K562 (cell line): ENCODE measurements at regions not wholly inside any gene's neighbourhood (a gene's known extent, or its start where the extent isn't known, plus 50 kb on each side); places are given as distances from the start of the nearest gene placed in this dataset.

Source experiments
- ATAC-seq: fragments of 200-7000 bp; cut with Tn5 transposase; 3 replicates; pipeline ENCODE4 v1.9.1; 2020; ENCODE audit warnings: moderate library complexity
- BruUV-seq: library from RNA; stranded (reverse); fragments of 400-500 nt; replicated peaks from 2 replicates; lab custom pipeline; 2021; lab: Mats Ljungman, UMichigan
- CTCF ChIA-PET: fragments of 300-600 bp; formaldehyde crosslinking; extraction: SDS; loops from one replicate; lab custom pipeline; 2021; ENCODE audit warnings: low intra/inter-chr PET ratio; lab: Yijun Ruan, JAX
- POLR2A ChIA-PET: fragments of 300-600, 350-650 bp; sonication (Branson Sonifier 250); formaldehyde crosslinking; extraction: SDS; loops from one replicate; lab custom pipeline; 2021; ENCODE audit warnings: antibody characterized with exemption, inconsistent platforms; lab: Yijun Ruan, JAX
- DNase-seq, 4 experiments: peaks; one replicate each; pipeline versions ENCODE4 v3.0.0 to v3.0.0-alpha.2; 2011 to 2018; ENCODE audit warnings: low spot score in 3 of 4, mixed read lengths in 3 of 4; ENCODE audit errors: extremely low read depth in 1 of 4
- FAIRE-seq: peaks from 2 replicates; lab custom pipeline; 2011; peaks lifted over from hg19 to GRCh38; lab: Jason Lieb, UNC
- H2AFZ ChIP-seq: 2 replicates; pipeline ENCODE4 v1.6.0; 2011; ENCODE audit warnings: low read depth, low read length, control low read depth, inconsistent platforms
- H3K27ac ChIP-seq: fragments of 200-600 bp; 3 replicates; pipeline ENCODE4 v1.8.0; 2011; ENCODE audit warnings: low read depth, mild to moderate bottlenecking, control low read depth, inconsistent platforms, low read length, moderate library complexity, mixed read lengths; ENCODE audit errors: extremely low read depth
- H3K27me3 ChIP-seq, 2 experiments: fragments of 300-600 bp in 1 of 2; 2 replicates in 1 of 2; 3 replicates in 1 of 2; pipeline versions ENCODE4 v1.6.0 to v1.8.0; 2011; ENCODE audit warnings: inconsistent platforms in 2 of 2, low read length in 2 of 2, mild to moderate bottlenecking in 1 of 2, mixed read lengths in 1 of 2, moderate library complexity in 1 of 2; ENCODE audit not compliant: control insufficient read depth in 2 of 2, insufficient read depth in 2 of 2
- H3K36me3 ChIP-seq: fragments of 300-600 bp; 3 replicates; pipeline ENCODE4 v1.8.0; 2011; ENCODE audit warnings: mild to moderate bottlenecking, low read length, inconsistent platforms; ENCODE audit not compliant: control insufficient read depth, insufficient read depth
- H3K4me1 ChIP-seq, 2 experiments: fragments of 200-600 bp in 1 of 2; replicated peaks in 1 of 2; 2 replicates in 1 of 2; 3 replicates in 1 of 2; pipeline versions ENCODE4 v1.5.1 to v1.8.0; 2011; ENCODE audit warnings: inconsistent platforms in 2 of 2, low read length in 2 of 2, mild to moderate bottlenecking in 1 of 2, mixed read lengths in 1 of 2, moderate library complexity in 1 of 2; ENCODE audit not compliant: control insufficient read depth in 2 of 2, insufficient read depth in 2 of 2
- H3K4me2 ChIP-seq: 2 replicates; pipeline ENCODE4 v1.6.1; 2011; ENCODE audit warnings: low read length, control low read depth, inconsistent platforms, mixed read lengths; ENCODE audit not compliant: insufficient read depth
- H3K4me3 ChIP-seq: fragments of 200-600 bp; sonication (generic), shearing (Covaris generic); 2 replicates; pipeline ENCODE4 v1.5.1; 2016; ENCODE audit warnings: control low read depth, inconsistent platforms
- H3K79me2 ChIP-seq: fragments of 200-600 bp; 3 replicates; pipeline ENCODE4 v1.8.0; 2011; ENCODE audit warnings: low read length, inconsistent platforms; ENCODE audit not compliant: control insufficient read depth, insufficient read depth
- H3K9ac ChIP-seq, 2 experiments: 2 replicates each; pipeline versions ENCODE4 v1.6.0 to v1.6.1; 2011; ENCODE audit warnings: low read depth in 2 of 2, low read length in 2 of 2, control low read depth in 1 of 2, inconsistent platforms in 1 of 2, mild to moderate bottlenecking in 1 of 2, mixed read lengths in 1 of 2; ENCODE audit not compliant: insufficient read depth in 1 of 2
- H3K9me1 ChIP-seq: one replicate; pipeline ENCODE4 v1.6.0; 2011; ENCODE audit warnings: inconsistent platforms, mild to moderate bottlenecking, low read length, moderate library complexity; ENCODE audit not compliant: control insufficient read depth, insufficient read depth
- H3K9me3 ChIP-seq: replicated peaks from 2 replicates; pipeline ENCODE4 v1.5.1; 2011; ENCODE audit warnings: low read depth, low read length, inconsistent platforms; ENCODE audit not compliant: control insufficient read depth, insufficient read depth
- H4K20me1 ChIP-seq: replicated peaks from 2 replicates; pipeline ENCODE4 v1.6.1; 2011; ENCODE audit warnings: low read length, inconsistent platforms, mixed read lengths; ENCODE audit not compliant: control insufficient read depth, insufficient read depth
- CEBPB ChIP-seq: fragments of 450-650 bp; IDR thresholded peaks from 2 replicates; pipeline ENCODE4 v1.6.1; 2016; ENCODE audit warnings: missing genetic modification characterization, missing compliant biosample characterization
- FOSL1 ChIP-seq: fragments of 200-800 bp; sonication (Bioruptor generic); conservative IDR thresholded peaks from 2 replicates; pipeline ENCODE4 v1.6.1; 2016; ENCODE audit warnings: missing genetic modification characterization, missing compliant biosample characterization
- FOXK1 ChIP-seq: sonication (generic); formaldehyde crosslinking; IDR thresholded peaks from 2 replicates; pipeline ENCODE4 v1.8.0; 2022; ENCODE audit warnings: missing genetic modification reagents, mild to moderate bottlenecking, borderline replicate concordance
- HSF4 ChIP-seq: fragments of 250-450 bp; sonication (Bioruptor Pico); IDR thresholded peaks from 2 replicates; pipeline ENCODE4 v2.1.2; 2022; ENCODE audit warnings: mild to moderate bottlenecking, moderate library complexity, borderline replicate concordance
- MAFG ChIP-seq: fragments of 450-650 bp; conservative IDR thresholded peaks from 2 replicates; pipeline ENCODE4 v1.6.1; 2016; ENCODE audit warnings: missing genetic modification characterization, missing compliant biosample characterization
- MCM2 ChIP-seq: fragments of 450-650 bp; IDR thresholded peaks from 2 replicates; pipeline ENCODE4 v1.6.1; 2017; ENCODE audit warnings: low read depth, mild to moderate bottlenecking
- MTA2 ChIP-seq: fragments of 450-650 bp; IDR thresholded peaks from 2 replicates; pipeline ENCODE4 v1.6.1; 2016; ENCODE audit warnings: low read depth
- NFE2L1 ChIP-seq: fragments of 450-650 bp; IDR thresholded peaks from 2 replicates; pipeline ENCODE4 v1.6.1; 2016; ENCODE audit warnings: missing genetic modification characterization, low read depth, mild to moderate bottlenecking, missing compliant biosample characterization, moderate library complexity, borderline replicate concordance
- NRF1 ChIP-seq, 2 experiments: fragments of 450-650 bp; IDR thresholded peaks in 1 of 2; conservative IDR thresholded peaks in 1 of 2; 2 replicates each; pipeline ENCODE4 v1.6.1; 2014; ENCODE audit warnings: mild to moderate bottlenecking in 2 of 2
- PHF8 ChIP-seq: fragments of 200-600 bp; sonication (generic); IDR thresholded peaks from 2 replicates; pipeline ENCODE4 v1.6.1; 2012; ENCODE audit warnings: mixed run types, mild to moderate bottlenecking, inconsistent platforms, low read length, moderate library complexity, borderline replicate concordance
- SETDB1 ChIP-seq: IDR thresholded peaks from one replicate; pipeline ENCODE4 v1.6.1; 2012; ENCODE audit warnings: low read length, control low read depth, inconsistent platforms
- ZBTB43 ChIP-seq: sonication (generic); formaldehyde crosslinking; IDR thresholded peaks from 2 replicates; pipeline ENCODE4 v1.8.0; 2023; ENCODE audit warnings: mild to moderate bottlenecking, missing genetic modification reagents
- ZBTB5 ChIP-seq: fragments of 450-650 bp; IDR thresholded peaks from 2 replicates; pipeline ENCODE4 v1.6.1; 2017; ENCODE audit warnings: antibody characterized with exemption
- ZNF124 ChIP-seq: sonication (generic); formaldehyde crosslinking; IDR thresholded peaks from 2 replicates; pipeline ENCODE4 v1.8.1; 2022; ENCODE audit warnings: missing genetic modification reagents
- ZNF175 ChIP-seq: fragments of 200-800 bp; sonication (Bioruptor generic); IDR thresholded peaks from 2 replicates; pipeline ENCODE4 v1.6.1; 2016; ENCODE audit warnings: low read depth, mild to moderate bottlenecking, missing genetic modification characterization, missing compliant biosample characterization
- WGBS: fragments of 100-300 bp; shearing (Covaris generic); methylation state at CpG from one replicate; pipeline ENCODE4 v1.1.6; 2016; ENCODE audit warnings: low coverage, mixed read lengths; ENCODE audit not compliant: insufficient coverage; ENCODE audit errors: missing lambda C conversion rate; 5-methylcytosine and 5-hydroxymethylcytosine counted together
- in situ Hi-C: fragments of 300-500 bp; cut with MboI; formaldehyde crosslinking; loops from 4 replicates; pipeline ENCODE4 v1.15.0; 2018; ENCODE audit warnings: inconsistent platforms, mixed read lengths
- intact Hi-C: fragments of 100-400 bp; cut with micrococcal nuclease; formaldehyde crosslinking; loops from 2 replicates; pipeline ENCODE4 v1.14.2; 2022
- TF ChIP-seq, protein P1 (sequence below), 3 experiments: fragments of 200-800 bp in 1 of 3; sonication (Bioruptor generic) in 1 of 3; sonication (generic) in 1 of 3; formaldehyde crosslinking in 1 of 3; IDR thresholded peaks; 2 replicates each; pipeline versions ENCODE4 v1.6.1 to v1.8.0; 2016 to 2022; ENCODE audit warnings: mild to moderate bottlenecking in 2 of 3, missing compliant biosample characterization in 2 of 3, missing genetic modification characterization in 2 of 3, missing genetic modification reagents in 1 of 3

GRCh38 chr13:80180740-80181355 is 160.1 kb downstream of the SPRY2 start:
- Histone ChIP-seq H3K9me3 (no peaks in the 10 kb centered on the region), H3K4me3 (no peak overlapping the region), H3K4me2 (no peak overlapping the region), H2AFZ (no peak overlapping the region), H3K9ac (no peak overlapping the region), H3K79me2 (no peaks in the 10 kb centered on the region), H3K9me1 (no peaks in the 10 kb centered on the region), H4K20me1 (no peaks in the 10 kb centered on the region), H3K27me3 (no peaks in the 10 kb centered on the region), H3K4me1 (no peaks in the 10 kb centered on the region), H3K27ac (no peak overlapping the region), H3K36me3 (no peaks in the 10 kb centered on the region)
- BruUV-seq: no TSS peak
- POLR2A ChIA-PET: no interaction called here
- 0% methylated on average over 8 of the region's 8 CpGs for WGBS
- intact Hi-C loops: no loop called here
- FAIRE-seq (no peak), ATAC-seq (no peak), DNase-seq (no peak)
- in situ Hi-C loops: no loop called here
- CTCF ChIA-PET: no interaction called here
- TF ChIP-seq CEBPB (no peak), ZBTB5 (no peak), NFE2L1 (tag) (no peak), FOSL1 (no peak), PHF8 (no peak), ZNF124 (CRISPR knock-in tag) (no peak), MCM2 (no peak), SETDB1 (no peak), ZNF175 (CRISPR knock-in tag) (no peak), ZBTB43 (no peak), FOXK1 (no peak), HSF4 (CRISPR knock-in tag) (no peak), MTA2 (no peak), NRF1 (conservative IDR thresholded peaks at IDR 0.05 in 1 of 2, IDR thresholded peaks at IDR 0.05 in 1 of 2) (no peak), MAFG (tag) (no peak)
- TF ChIP-seq, protein P1, sequence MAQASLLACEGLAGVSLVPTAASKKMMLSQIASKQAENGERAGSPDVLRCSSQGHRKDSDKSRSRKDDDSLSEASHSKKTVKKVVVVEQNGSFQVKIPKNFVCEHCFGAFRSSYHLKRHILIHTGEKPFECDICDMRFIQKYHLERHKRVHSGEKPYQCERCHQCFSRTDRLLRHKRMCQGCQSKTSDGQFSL (CRISPR knock-in tag; IDR thresholded peaks at IDR 0.05): no peak
- TF ChIP-seq, protein P1 (tag; IDR thresholded peaks at IDR 0.05): no peak
